IPS DF 6.9 (cell line): ENCODE measurements at regions not wholly inside any gene's neighbourhood (a gene's known extent, or its start where the extent isn't known, plus 50 kb on each side); places are given as distances from the start of the nearest gene placed in this dataset.

Experiments used
- DNase-seq: peaks from one replicate; pipeline ENCODE4 v3.0.0-alpha.2; 2013; ENCODE audit warnings: low read depth, low spot score
- H3K27ac ChIP-seq: one replicate; pipeline ENCODE4 v1.5.1; 2013; ENCODE audit warnings: low read length, control low read depth
- H3K27me3 ChIP-seq: 2 replicates; pipeline ENCODE4 v1.6.1; 2013; ENCODE audit warnings: mild to moderate bottlenecking, low read length; ENCODE audit not compliant: control insufficient read depth, insufficient read depth
- H3K36me3 ChIP-seq: 2 replicates; pipeline ENCODE4 v1.6.1; 2013; ENCODE audit warnings: low read length; ENCODE audit not compliant: control insufficient read depth, insufficient read depth
- H3K4me1 ChIP-seq: 2 replicates; pipeline ENCODE4 v1.6.1; 2013; ENCODE audit warnings: low read length; ENCODE audit not compliant: control insufficient read depth, insufficient read depth
- H3K4me3 ChIP-seq: 2 replicates; pipeline ENCODE4 v1.5.1; 2013; ENCODE audit warnings: mild to moderate bottlenecking, low read length
- H3K9me3 ChIP-seq: 2 replicates; pipeline ENCODE4 v1.6.1; 2013; ENCODE audit warnings: low read length, inconsistent platforms; ENCODE audit not compliant: control insufficient read depth, insufficient read depth
- WGBS: extraction: QIAGEN DNeasy Blood & Tissue Kit; methylation state at CpG from one replicate; pipeline ENCODE4 v1.1.7; 2013; ENCODE audit warnings: mixed read lengths, missing lambda C conversion rate; ENCODE audit not compliant: insufficient read length, insufficient coverage; 5-methylcytosine and 5-hydroxymethylcytosine counted together

- Histone ChIP-seq H3K9me3 (no peaks in the 10 kb centered on the region), H3K4me1 (no peaks in the 10 kb centered on the region), H3K27ac (no peak overlapping the region), H3K36me3 (no peaks in the 10 kb centered on the region), H3K4me3 (no peak overlapping the region), H3K27me3 (no peaks in the 10 kb centered on the region)
- no peak for DNase-seq
- no CpG with 5 or more reads among the region's 3 CpGs for WGBS
Observed at GRCh38 chr1:38693031-38693430, 166.5 kb downstream of the RRAGC start.

GRCh38 chr1:38690790-38691449 lies 168.7 kb downstream of the RRAGC start:
- no peaks in the 10 kb centered on the region; the same call in 1 of the 2 replicates for H3K4me1 ChIP-seq
- H3K4me3 ChIP-seq, result no peak overlapping the region
- no peak overlapping the region for H3K27ac ChIP-seq
- DNase-seq, result no peak
- H3K36me3 ChIP-seq, result no peaks in the 10 kb centered on the region
- no peaks in the 10 kb centered on the region for H3K9me3 ChIP-seq
- no peaks in the 10 kb centered on the region for H3K27me3 ChIP-seq
- no CpG with 5 or more reads among the region's 4 CpGs for WGBS

- WGBS, result no CpG with 5 or more reads among the region's 2 CpGs
- Histone ChIP-seq H3K27me3 (no peaks in the 10 kb centered on the region), H3K27ac (no peak overlapping the region), H3K9me3 (no peaks in the 10 kb centered on the region), H3K36me3 (no peaks in the 10 kb centered on the region), H3K4me3 (no peak overlapping the region), H3K4me1 (no peaks in the 10 kb centered on the region; the same call in 1 of the 2 replicates)
- no peak for DNase-seq
Observed at GRCh38 chr1:38686927-38687255, 172.7 kb downstream of the RRAGC start.

- H3K4me1 ChIP-seq, result no peaks in the 10 kb centered on the region; the same call in 1 of the 2 replicates
- DNase-seq, result no peak
- no peaks in the 10 kb centered on the region for H3K36me3 ChIP-seq
- H3K27ac ChIP-seq, result no peak overlapping the region
- no peaks in the 10 kb centered on the region for H3K9me3 ChIP-seq
- no peaks in the 10 kb centered on the region for H3K27me3 ChIP-seq
- WGBS, result no CpG with 5 or more reads among the region's 14 CpGs
- H3K4me3 ChIP-seq, result no peak overlapping the region
Observed at GRCh38 chr1:38686167-38686926, 173.2 kb downstream of the RRAGC start.

GRCh38 chr1:38685388-38685787 lies 174.2 kb downstream of the RRAGC start:
- Histone ChIP-seq H3K36me3 (no peaks in the 10 kb centered on the region), H3K9me3 (no peaks in the 10 kb centered on the region), H3K27me3 (no peaks in the 10 kb centered on the region), H3K4me3 (no peak overlapping the region), H3K27ac (no peak overlapping the region), H3K4me1 (no peaks in the 10 kb centered on the region; the same call in 1 of the 2 replicates)
- no CpG with 5 or more reads among the region's 6 CpGs for WGBS
- no peak for DNase-seq

- WGBS, result no CpG with 5 or more reads among the region's 5 CpGs
- Histone ChIP-seq H3K27me3 (no peaks in the 10 kb centered on the region), H3K4me1 (no peaks in the 10 kb centered on the region), H3K27ac (no peak overlapping the region), H3K36me3 (no peaks in the 10 kb centered on the region), H3K9me3 (no peaks in the 10 kb centered on the region), H3K4me3 (no peak overlapping the region)
- DNase-seq, result peak; percentile 7
Observed at GRCh38 chr1:38680801-38681510, 178.6 kb downstream of the RRAGC start.

- WGBS, result no CpG with 5 or more reads among the region's 2 CpGs
- no peak for DNase-seq
- Histone ChIP-seq H3K9me3 (no peaks in the 10 kb centered on the region), H3K4me1 (peaks cover 1% of the 10 kb centered on the region; the same call in 1 of the 2 replicates), H3K4me3 (no peak overlapping the region), H3K27me3 (no peaks in the 10 kb centered on the region), H3K36me3 (no peaks in the 10 kb centered on the region), H3K27ac (no peak overlapping the region)
Observed at GRCh38 chr1:38677756-38678155, 181.8 kb downstream of the RRAGC start.

- Histone ChIP-seq H3K4me3 (no peak overlapping the region), H3K27me3 (no peaks in the 10 kb centered on the region), H3K9me3 (no peaks in the 10 kb centered on the region), H3K36me3 (no peaks in the 10 kb centered on the region), H3K27ac (no peak overlapping the region), H3K4me1 (peaks cover 1% of the 10 kb centered on the region; the same call in 1 of the 2 replicates)
- no CpG with 5 or more reads among the region's 6 CpGs for WGBS
- DNase-seq, result no peak
Observed at GRCh38 chr1:38677311-38677710, 182.3 kb downstream of the RRAGC start.

GRCh38 chr1:38672692-38673091 lies 186.9 kb downstream of the RRAGC start:
- Histone ChIP-seq H3K36me3 (no peaks in the 10 kb centered on the region), H3K4me1 (peaks cover 1% of the 10 kb centered on the region; the same call in 1 of the 2 replicates), H3K9me3 (no peaks in the 10 kb centered on the region), H3K27me3 (no peaks in the 10 kb centered on the region), H3K27ac (no peak overlapping the region), H3K4me3 (no peak overlapping the region)
- DNase-seq, result no peak
- WGBS, result no CpG with 5 or more reads among the region's 4 CpGs

- no peaks in the 10 kb centered on the region for H3K27me3 ChIP-seq
- H3K36me3 ChIP-seq, result no peaks in the 10 kb centered on the region
- no peak overlapping the region for H3K27ac ChIP-seq
- H3K9me3 ChIP-seq, result no peaks in the 10 kb centered on the region
- DNase-seq, result no peak
- H3K4me3 ChIP-seq, result no peak overlapping the region
- 100% methylated on average over 1 of the region's 8 CpGs for WGBS
- peaks cover 1% of the 10 kb centered on the region; the same call in 1 of the 2 replicates for H3K4me1 ChIP-seq
Observed at GRCh38 chr1:38671221-38671620, 188.4 kb downstream of the RRAGC start.
